ENCODE measurements at regions not wholly inside any gene's neighbourhood (a gene's known extent, or its start where the extent isn't known, plus 50 kb on each side); places are given as distances from the start of the nearest gene placed in this dataset.

- TF ChIP-seq CTCF (conservative IDR thresholded peaks at IDR 0.05) (no peak), EZH2 (IDR thresholded peaks at IDR 0.05; ENCODE audit: low read depth) (no peak)
These were observed 268.9 kb downstream of the SUDS3 start for GRCh38 chr12:118645219-118645618.

All from PC-9 (cell line).